HPDE6-E6E7 (cell line): ENCODE measurements at regions not wholly inside any gene's neighbourhood (a gene's known extent, or its start where the extent isn't known, plus 50 kb on each side); places are given as distances from the start of the nearest gene placed in this dataset.
"Not testable (repeated sequence)": the region's sequence is repeated elsewhere in the genome, so short reads cannot be mapped to it uniquely, and the experiment has no call there.

Experiments used
- DNase-seq: peaks from one replicate; pipeline ENCODE4 v3.0.0; 2011; ENCODE audit warnings: missing footprints; ENCODE audit errors: extremely low spot score

DNA sequence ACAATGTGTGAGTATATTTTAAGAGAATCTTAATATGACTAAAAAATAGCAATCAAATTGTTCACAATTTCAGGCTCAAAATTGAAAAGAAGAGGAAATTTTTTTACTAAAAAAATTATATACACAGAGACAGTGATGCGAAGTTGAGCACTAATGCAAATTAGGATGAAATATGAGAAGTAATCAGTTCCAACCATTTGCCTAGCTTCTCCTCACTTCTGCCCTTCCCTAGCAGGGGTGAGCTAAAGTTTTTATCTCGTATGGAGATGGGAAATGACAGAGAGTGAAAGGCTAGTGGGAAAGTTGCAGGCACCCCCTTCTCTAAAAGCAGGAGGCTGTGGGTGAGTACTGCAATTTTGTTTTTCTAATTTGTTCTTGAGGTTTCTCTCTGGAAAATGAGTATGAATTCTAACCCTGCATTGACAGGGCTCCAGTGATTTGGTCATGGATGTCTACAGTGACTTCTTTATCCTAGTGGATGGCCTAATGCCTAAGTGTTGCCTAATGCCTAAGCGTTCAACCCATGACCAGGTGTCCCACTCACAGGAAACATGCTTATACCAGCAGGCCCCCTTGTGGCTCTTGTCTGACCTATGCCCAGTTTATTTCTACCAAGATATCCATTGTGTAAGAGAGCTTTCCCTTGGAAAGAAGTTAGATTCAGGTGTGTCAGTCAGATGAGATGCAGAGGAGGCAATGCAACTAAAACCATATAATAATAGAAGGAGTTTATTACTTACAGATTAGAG is 78.0 kb upstream of the HNMT start:
- peak; percentile 14 for DNase-seq

GRCh38 chr2:137888845-137889244 is 75.4 kb upstream of the HNMT start:
- peak; percentile 12 for DNase-seq

DNA sequence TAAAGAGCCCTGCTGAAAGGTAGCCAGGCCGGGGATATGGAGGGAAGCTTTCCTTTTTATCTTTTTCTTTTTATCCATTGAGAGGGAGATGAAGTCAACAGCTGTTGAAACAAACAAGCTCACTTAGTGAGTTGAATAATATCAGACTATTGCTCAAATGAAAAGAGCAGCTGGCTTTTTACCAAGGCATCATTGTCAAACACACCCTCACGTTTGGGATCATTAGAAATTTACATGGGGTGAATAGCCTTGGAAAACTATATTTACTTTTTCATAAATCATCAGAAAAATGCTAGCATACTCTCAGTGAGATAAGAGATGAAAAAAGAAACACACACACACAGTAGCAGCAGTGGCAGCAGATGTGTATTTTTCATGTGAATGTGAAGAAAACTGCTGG is 71.5 kb upstream of the HNMT start:
- no peak for DNase-seq

DNA sequence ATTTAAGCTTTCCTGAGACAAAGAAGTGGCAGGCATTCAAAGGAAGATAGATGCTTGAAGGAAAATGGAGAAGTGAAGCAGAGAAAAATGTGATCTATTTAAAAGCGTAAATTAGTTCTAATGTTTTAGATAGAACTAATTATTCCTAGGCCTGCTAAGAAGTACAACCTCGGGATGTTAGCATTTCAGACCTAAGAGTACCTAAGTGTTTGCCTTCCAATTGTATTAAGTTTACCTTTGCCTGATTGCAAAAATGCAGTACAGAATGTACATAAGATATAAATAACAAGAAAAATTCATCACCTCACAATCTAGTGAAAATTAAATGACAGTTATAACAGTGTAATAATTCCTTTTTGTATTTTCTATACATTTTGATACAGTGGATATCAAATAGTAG is 71.1 kb upstream of the HNMT start:
- DNase-seq: no peak

GRCh38 chr2:137896467-137896866 is 67.8 kb upstream of the HNMT start:
- no peak for DNase-seq

DNA sequence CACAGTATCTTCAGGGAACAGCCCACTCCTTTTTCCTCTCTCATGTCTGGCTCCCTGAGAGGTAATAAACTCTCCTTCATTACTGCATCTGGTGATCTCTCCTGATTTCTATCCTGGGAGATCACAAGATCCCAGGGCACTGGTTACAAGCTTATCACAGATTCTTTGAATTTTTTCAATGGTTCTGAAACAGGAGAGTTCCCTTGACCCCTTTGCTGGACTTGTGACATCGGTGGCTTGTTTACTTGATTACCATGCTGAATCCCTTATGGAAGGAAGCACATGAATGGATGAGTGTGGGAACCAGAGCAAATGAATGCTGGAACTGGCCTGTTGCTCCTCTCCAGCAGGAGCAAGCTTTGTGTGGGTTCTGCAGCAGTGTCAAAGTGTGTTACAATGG is 67.2 kb upstream of the HNMT start:
- DNase-seq: no peak

- DNase-seq: no peak
These were observed 63.7 kb upstream of the HNMT start for GRCh38 chr2:137900421-137901141.

GRCh38 chr2:137910641-137911040 is 53.6 kb upstream of the HNMT start:
- DNase-seq: no peak

DNA sequence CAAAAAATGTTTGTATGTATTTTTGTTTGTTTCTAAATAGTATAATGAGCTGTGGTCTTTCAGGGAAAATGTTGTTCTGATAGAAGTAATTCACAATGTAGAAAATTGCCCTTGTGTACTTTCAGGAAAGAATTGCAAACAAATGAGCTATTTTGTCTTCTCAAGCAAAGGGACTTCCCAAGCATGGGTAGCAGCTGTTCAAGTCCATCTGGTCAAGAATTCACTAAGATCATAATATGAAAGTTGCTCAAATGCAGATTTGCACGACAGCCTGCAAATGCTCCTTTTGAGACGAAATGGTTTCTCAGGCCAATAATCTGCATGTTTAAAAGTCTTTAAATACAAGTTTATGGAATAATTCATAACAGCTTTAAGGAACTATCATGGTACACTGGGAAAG is 51.9 kb upstream of the HNMT start:
- DNase-seq: no peak

DNA sequence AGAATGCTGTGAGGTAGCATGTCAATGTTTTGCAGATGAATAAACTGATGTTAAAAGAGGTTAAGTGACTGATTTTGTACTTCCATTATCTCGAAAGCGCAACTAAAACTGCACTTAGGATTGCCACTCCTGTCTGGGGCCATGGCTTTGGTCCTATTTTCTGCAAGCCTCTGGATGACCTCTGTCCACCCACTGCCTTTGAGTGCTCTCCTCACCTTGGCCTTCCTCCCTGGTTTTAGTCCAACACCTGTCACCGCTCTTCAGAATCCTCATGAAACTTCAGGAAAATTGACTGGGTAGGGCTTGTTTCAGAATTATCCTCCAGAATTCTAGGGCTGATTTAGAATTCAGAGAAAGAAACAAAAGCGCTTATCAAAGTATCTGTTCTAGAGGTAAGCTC is 51.1 kb upstream of the HNMT start:
- no peak for DNase-seq

- DNase-seq: not testable (repeated sequence)
These were observed 50.6 kb upstream of the HNMT start for GRCh38 chr2:137913648-137914047.
